ENCODE measurements at regions not wholly inside any gene's neighbourhood (a gene's known extent, or its start where the extent isn't known, plus 50 kb on each side); places are given as distances from the start of the nearest gene placed in this dataset.

- ATAC-seq, result no peak
- no peaks in the 10 kb centered on the region for H3K27me3 ChIP-seq (ENCODE audit: low read depth)
- DNase-seq, result no peak
- H3K36me3 ChIP-seq, result no peaks in the 10 kb centered on the region
- intact Hi-C loops (cut with DNase I), result no loop called here
- TF ChIP-seq CTCF (IDR thresholded peaks at IDR 0.05), result no peak
- no peak overlapping the region for H3K27ac ChIP-seq
- no peaks in the 10 kb centered on the region for H3K4me1 ChIP-seq
- no peaks in the 10 kb centered on the region for H3K9me3 ChIP-seq
- H3K4me3 ChIP-seq, result no peak overlapping the region
Observed at GRCh38 chr11:109041876-109042275, 377.0 kb downstream of the DDX10 start.

DNA sequence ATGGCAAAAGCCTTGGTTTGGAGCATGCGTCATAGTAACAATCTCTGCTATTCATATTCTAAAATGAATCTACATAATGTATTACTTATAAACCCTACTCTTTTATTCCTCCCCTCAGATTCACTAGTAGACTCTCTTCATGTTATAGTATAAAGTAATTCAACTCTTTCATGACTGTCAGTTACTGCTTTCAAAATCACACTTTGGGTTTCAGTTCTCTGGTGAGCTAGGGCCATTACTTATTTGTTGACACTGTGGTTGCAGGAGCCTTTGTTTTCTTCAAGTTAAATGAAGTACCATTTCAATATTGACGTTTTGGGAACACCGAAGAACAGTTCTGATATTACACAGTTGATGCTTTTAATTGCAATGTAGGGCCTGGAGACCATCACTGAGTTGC is 378.4 kb downstream of the DDX10 start:
- Histone ChIP-seq H3K36me3 (no peaks in the 10 kb centered on the region), H3K27ac (no peak overlapping the region), H3K4me1 (no peaks in the 10 kb centered on the region), H3K4me3 (no peak overlapping the region), H3K9me3 (no peaks in the 10 kb centered on the region), H3K27me3 (ENCODE audit: low read depth) (no peaks in the 10 kb centered on the region)
- no peak for TF ChIP-seq CTCF (IDR thresholded peaks at IDR 0.05)
- DNase-seq (no peak), ATAC-seq (no peak)
- intact Hi-C loops (cut with DNase I), result no loop called here

- Histone ChIP-seq H3K27ac (no peak overlapping the region), H3K9me3 (no peaks in the 10 kb centered on the region), H3K36me3 (no peaks in the 10 kb centered on the region), H3K4me3 (no peak overlapping the region), H3K4me1 (no peaks in the 10 kb centered on the region), H3K27me3 (ENCODE audit: low read depth) (no peaks in the 10 kb centered on the region)
- intact Hi-C loops (cut with DNase I), result no loop called here
- DNase-seq (no peak), ATAC-seq (no peak)
- TF ChIP-seq CTCF (IDR thresholded peaks at IDR 0.05), result no peak
Observed at GRCh38 chr11:109046284-109046992, 375.6 kb upstream of the C11orf87 start.

- DNase-seq (no peak), ATAC-seq (no peak)
- TF ChIP-seq CTCF (IDR thresholded peaks at IDR 0.05), result no peak
Observed at GRCh38 chr11:109048098-109048497, 373.9 kb upstream of the C11orf87 start.

GRCh38 chr11:109051200-109051599 is 370.8 kb upstream of the C11orf87 start:
- Histone ChIP-seq H3K9me3 (no peaks in the 10 kb centered on the region), H3K36me3 (no peaks in the 10 kb centered on the region), H3K4me3 (no peak overlapping the region), H3K27ac (no peak overlapping the region), H3K27me3 (ENCODE audit: low read depth) (no peaks in the 10 kb centered on the region), H3K4me1 (no peaks in the 10 kb centered on the region)
- intact Hi-C loops (cut with DNase I), result no loop called here
- ATAC-seq (no peak), DNase-seq (no peak)
- TF ChIP-seq CTCF (IDR thresholded peaks at IDR 0.05), result no peak

More at GRCh38 chr11:109048098-109048497, 373.9 kb upstream of the C11orf87 start:
- no peak overlapping the region for H3K4me3 ChIP-seq
- H3K27me3 ChIP-seq (ENCODE audit: low read depth), result no peaks in the 10 kb centered on the region
- H3K27ac ChIP-seq, result no peak overlapping the region
- H3K36me3 ChIP-seq, result no peaks in the 10 kb centered on the region
- intact Hi-C loops (cut with DNase I), result no loop called here
- H3K4me1 ChIP-seq, result no peaks in the 10 kb centered on the region
- no peaks in the 10 kb centered on the region for H3K9me3 ChIP-seq

Measured in lower lobe of right lung (tissue), 2 donors.